Activated CD8-positive, alpha-beta T cell treated with anti-CD3 and anti-CD28 coated beads for 36 hours (primary cell): ENCODE measurements at regions not wholly inside any gene's neighbourhood (a gene's known extent, or its start where the extent isn't known, plus 50 kb on each side); places are given as distances from the start of the nearest gene placed in this dataset.

ENCODE experiments used
- ATAC-seq: fragments of 200-7000 bp; cut with Tn5 transposase; one replicate; pipeline ENCODE4 v1.10.0; 2021; ENCODE audit warnings: mild to moderate bottlenecking, moderate library complexity
- CTCF ChIA-PET: fragments of 350-600 bp; sonication (Branson Sonifier 250); formaldehyde crosslinking; loops from one replicate; lab custom pipeline; 2021; ENCODE audit warnings: antibody characterized with exemption; lab: Charles Lee
- POLR2A ChIA-PET: fragments of 350-600 bp; sonication (Branson Sonifier 250); formaldehyde crosslinking; loops from one replicate; lab custom pipeline; 2021; ENCODE audit warnings: antibody characterized with exemption; lab: Charles Lee
- DNase-seq: peaks from one replicate; pipeline ENCODE4 v3.0.0-alpha.2; 2020
- H3K27ac Mint-ChIP-seq: one replicate; pipeline ENCODE4 v1.8.0; 2021; ENCODE audit warnings: mild to moderate bottlenecking, mixed read lengths
- H3K27me3 Mint-ChIP-seq: one replicate; pipeline ENCODE4 v1.8.0; 2021; ENCODE audit warnings: mixed read lengths
- H3K36me3 Mint-ChIP-seq: one replicate; pipeline ENCODE4 v1.8.0; 2021; ENCODE audit warnings: low read depth, mixed read lengths
- H3K4me1 Mint-ChIP-seq: one replicate; pipeline ENCODE4 v1.8.0; 2021; ENCODE audit warnings: low read depth, mixed read lengths
- H3K4me3 Mint-ChIP-seq: one replicate; pipeline ENCODE4 v1.8.0; 2021; ENCODE audit warnings: mild to moderate bottlenecking, moderate library complexity, mixed read lengths
- H3K9me3 Mint-ChIP-seq: one replicate; pipeline ENCODE4 v1.8.0; 2021; ENCODE audit warnings: mixed read lengths
- intact Hi-C: fragments of 100-400 bp; cut with micrococcal nuclease; formaldehyde crosslinking; loops from one replicate; pipeline ENCODE4 v1.10.0; 2022
- TF ChIP-seq, protein P1 (sequence below): fragments of 200-600 bp; IDR thresholded peaks from one replicate; pipeline ENCODE4 v1.8.0; 2022; ENCODE audit warnings: antibody characterized with exemption, mild to moderate bottlenecking

GRCh38 chr18:75858754-75859153 lies 431.3 kb upstream of the SMIM21 start:
- Mint-ChIP-seq H3K36me3 (no peaks in the 10 kb centered on the region), H3K4me3 (no peak overlapping the region), H3K9me3 (no peaks in the 10 kb centered on the region), H3K27me3 (peaks cover 21% of the 10 kb centered on the region), H3K4me1 (no peaks in the 10 kb centered on the region), H3K27ac (no peak overlapping the region)
- ChIA-PET CTCF (no interaction called here), POLR2A (no interaction called here)
- intact Hi-C loops = no loop called here
- ATAC-seq (no peak), DNase-seq (no peak)
- TF ChIP-seq, protein P1, sequence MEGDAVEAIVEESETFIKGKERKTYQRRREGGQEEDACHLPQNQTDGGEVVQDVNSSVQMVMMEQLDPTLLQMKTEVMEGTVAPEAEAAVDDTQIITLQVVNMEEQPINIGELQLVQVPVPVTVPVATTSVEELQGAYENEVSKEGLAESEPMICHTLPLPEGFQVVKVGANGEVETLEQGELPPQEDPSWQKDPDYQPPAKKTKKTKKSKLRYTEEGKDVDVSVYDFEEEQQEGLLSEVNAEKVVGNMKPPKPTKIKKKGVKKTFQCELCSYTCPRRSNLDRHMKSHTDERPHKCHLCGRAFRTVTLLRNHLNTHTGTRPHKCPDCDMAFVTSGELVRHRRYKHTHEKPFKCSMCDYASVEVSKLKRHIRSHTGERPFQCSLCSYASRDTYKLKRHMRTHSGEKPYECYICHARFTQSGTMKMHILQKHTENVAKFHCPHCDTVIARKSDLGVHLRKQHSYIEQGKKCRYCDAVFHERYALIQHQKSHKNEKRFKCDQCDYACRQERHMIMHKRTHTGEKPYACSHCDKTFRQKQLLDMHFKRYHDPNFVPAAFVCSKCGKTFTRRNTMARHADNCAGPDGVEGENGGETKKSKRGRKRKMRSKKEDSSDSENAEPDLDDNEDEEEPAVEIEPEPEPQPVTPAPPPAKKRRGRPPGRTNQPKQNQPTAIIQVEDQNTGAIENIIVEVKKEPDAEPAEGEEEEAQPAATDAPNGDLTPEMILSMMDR = no peak

DNA sequence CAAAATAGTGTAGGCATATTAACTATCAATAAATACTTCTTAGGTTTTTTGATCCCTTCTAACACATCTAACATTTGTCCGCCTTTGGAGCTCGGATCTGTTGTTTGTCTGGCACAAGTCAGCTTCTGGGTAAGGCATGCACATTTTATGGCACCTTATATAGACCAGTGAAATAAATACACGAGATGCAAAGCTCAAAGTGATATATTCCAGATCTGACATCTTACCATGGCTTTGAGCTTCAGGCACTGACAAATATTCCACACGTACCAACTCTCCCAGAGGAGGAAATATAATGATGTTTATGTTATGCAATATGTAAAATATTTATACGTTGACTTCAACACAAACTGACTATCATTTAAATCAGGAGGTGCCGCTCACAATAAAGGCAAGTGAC lies 430.1 kb upstream of the SMIM21 start:
- CTCF ChIA-PET = no interaction called here
- Mint-ChIP-seq H3K36me3 (no peaks in the 10 kb centered on the region), H3K4me3 (no peak overlapping the region), H3K27ac (no peak overlapping the region), H3K4me1 (no peaks in the 10 kb centered on the region), H3K27me3 (peaks cover 18% of the 10 kb centered on the region), H3K9me3 (no peaks in the 10 kb centered on the region)
- ATAC-seq (no peak), DNase-seq (no peak)
- intact Hi-C loops = no loop called here
- POLR2A ChIA-PET = no interaction called here
- TF ChIP-seq, protein P1 = no peak

- intact Hi-C loops = no loop called here
- TF ChIP-seq, protein P1 = no peak
- DNase-seq = no peak
- Mint-ChIP-seq H3K4me3 (no peak overlapping the region), H3K4me1 (no peaks in the 10 kb centered on the region), H3K27ac (no peak overlapping the region), H3K9me3 (no peaks in the 10 kb centered on the region), H3K36me3 (no peaks in the 10 kb centered on the region), H3K27me3 (peaks cover 4% of the 10 kb centered on the region)
- POLR2A ChIA-PET = no interaction called here
- CTCF ChIA-PET = no interaction called here
- no peak for ATAC-seq
These were observed 427.3 kb upstream of the SMIM21 start for GRCh38 chr18:75854808-75855207.

DNA sequence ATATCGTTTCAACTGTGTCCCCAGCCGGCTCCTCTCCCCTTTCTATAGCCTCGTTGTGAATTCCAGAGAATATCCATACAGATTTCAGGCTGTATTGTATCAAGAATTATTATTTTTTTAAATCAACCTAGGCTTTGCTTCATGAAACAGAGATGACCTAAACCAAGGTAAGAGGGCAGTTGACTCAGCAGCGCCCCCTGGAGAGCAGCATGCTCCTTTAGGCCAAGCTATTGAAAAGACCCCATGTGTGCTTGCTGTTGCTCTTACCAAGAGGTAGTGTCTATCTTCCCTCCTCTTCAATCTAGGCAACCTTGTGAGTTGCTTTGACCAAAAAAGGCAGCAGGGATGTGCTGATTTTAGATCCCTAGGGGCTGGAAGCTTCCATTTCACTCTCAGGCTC lies 426.7 kb upstream of the SMIM21 start:
- peak; percentile 56 for DNase-seq

GRCh38 chr18:75846321-75846720 lies 418.8 kb upstream of the SMIM21 start:
- ChIA-PET CTCF (no interaction called here), POLR2A (no interaction called here)
- ATAC-seq = no peak
- Mint-ChIP-seq H3K4me3 (no peak overlapping the region), H3K9me3 (no peaks in the 10 kb centered on the region), H3K4me1 (no peaks in the 10 kb centered on the region), H3K27me3 (peaks cover 1% of the 10 kb centered on the region), H3K36me3 (no peaks in the 10 kb centered on the region), H3K27ac (no peak overlapping the region)
- TF ChIP-seq, protein P1 = no peak
- intact Hi-C loops = no loop called here
- DNase-seq = no peak

More for the DNA sequence above, 426.7 kb upstream of the SMIM21 start:
- TF ChIP-seq, protein P1 = peak; percentile 46
- CTCF ChIA-PET = no interaction called here
- intact Hi-C loops = no loop called here
- Mint-ChIP-seq H3K4me3 (no peak overlapping the region), H3K27me3 (peaks cover 2% of the 10 kb centered on the region), H3K9me3 (no peaks in the 10 kb centered on the region), H3K27ac (no peak overlapping the region), H3K36me3 (no peaks in the 10 kb centered on the region), H3K4me1 (no peaks in the 10 kb centered on the region)
- ATAC-seq = no peak
- POLR2A ChIA-PET = no interaction called here
